H9 (cell line): ENCODE measurements at regions not wholly inside any gene's neighbourhood (a gene's known extent, or its start where the extent isn't known, plus 50 kb on each side); places are given as distances from the start of the nearest gene placed in this dataset.

ENCODE experiments used
- DNase-seq: peaks from one replicate; pipeline ENCODE4 v3.0.0-alpha.2; 2017
- H2AFZ ChIP-seq: one replicate; pipeline ENCODE4 v1.6.1; 2013; ENCODE audit warnings: mild to moderate bottlenecking, low read length, control low read depth, moderate library complexity
- H2AK5ac ChIP-seq: 2 replicates; pipeline ENCODE4 v1.6.1; 2013; ENCODE audit warnings: low read length, control low read depth, mixed read lengths; ENCODE audit not compliant: insufficient read length
- H2BK120ac ChIP-seq: one replicate; pipeline ENCODE4 v1.6.1; 2013; ENCODE audit warnings: low read depth, mild to moderate bottlenecking, low read length, control low read depth, inconsistent platforms; ENCODE audit not compliant: poor library complexity, severe bottlenecking
- H2BK12ac ChIP-seq: 2 replicates; pipeline ENCODE4 v1.6.1; 2013; ENCODE audit warnings: low read length, control low read depth, mixed read lengths, low read depth; ENCODE audit not compliant: insufficient read length
- H2BK15ac ChIP-seq: 2 replicates; pipeline ENCODE4 v1.6.1; 2013; ENCODE audit warnings: low read depth, low read length, control low read depth
- H2BK20ac ChIP-seq: one replicate; pipeline ENCODE4 v1.6.1; 2013; ENCODE audit warnings: low read depth, mild to moderate bottlenecking, low read length, control low read depth, inconsistent platforms; ENCODE audit not compliant: poor library complexity, severe bottlenecking
- H2BK5ac ChIP-seq: 2 replicates; pipeline ENCODE4 v1.6.1; 2013; ENCODE audit warnings: low read length, control low read depth, mixed read lengths; ENCODE audit not compliant: insufficient read length
- H3K14ac ChIP-seq: 2 replicates; pipeline ENCODE4 v1.6.1; 2013; ENCODE audit warnings: low read length, control low read depth; ENCODE audit not compliant: insufficient read depth
- H3K18ac ChIP-seq: 2 replicates; pipeline ENCODE4 v1.6.1; 2013; ENCODE audit warnings: low read depth, mild to moderate bottlenecking, mixed read lengths, low read length, control low read depth; ENCODE audit not compliant: insufficient read length
- H3K23ac ChIP-seq: 2 replicates; pipeline ENCODE4 v1.6.1; 2013; ENCODE audit warnings: low read length, control low read depth, mixed read lengths, low read depth; ENCODE audit not compliant: insufficient read length
- H3K23me2 ChIP-seq: 2 replicates; pipeline ENCODE4 v1.6.1; 2013; ENCODE audit warnings: low read depth, mild to moderate bottlenecking, mixed read lengths, low read length, control low read depth; ENCODE audit not compliant: insufficient read length, poor library complexity, severe bottlenecking
- H3K27ac ChIP-seq: 2 replicates; pipeline ENCODE4 v1.5.1; 2013; ENCODE audit warnings: low read length, control low read depth, mixed read lengths, low read depth; ENCODE audit not compliant: insufficient read length
- H3K27me3 ChIP-seq: 2 replicates; pipeline ENCODE4 v1.6.1; 2013; ENCODE audit warnings: low read length, control low read depth, inconsistent platforms; ENCODE audit not compliant: insufficient read depth
- H3K4ac ChIP-seq: 2 replicates; pipeline ENCODE4 v1.6.1; 2013; ENCODE audit warnings: low read depth, mild to moderate bottlenecking, control low read depth, inconsistent platforms, low read length, moderate library complexity
- H3K4me1 ChIP-seq: 2 replicates; pipeline ENCODE4 v1.6.1; 2013; ENCODE audit warnings: low read length, control low read depth, inconsistent platforms; ENCODE audit not compliant: insufficient read depth
- H3K4me2 ChIP-seq: 2 replicates; pipeline ENCODE4 v1.6.1; 2013; ENCODE audit warnings: low read length, control low read depth, mixed read lengths; ENCODE audit not compliant: insufficient read length, insufficient read depth
- H3K56ac ChIP-seq: 2 replicates; pipeline ENCODE4 v1.6.1; 2013; ENCODE audit warnings: low read depth, mild to moderate bottlenecking, mixed read lengths, low read length, control low read depth; ENCODE audit not compliant: insufficient read length
- H3K79me1 ChIP-seq: 2 replicates; pipeline ENCODE4 v1.6.1; 2013; ENCODE audit warnings: low read depth, mild to moderate bottlenecking, moderate library complexity, low read length, control low read depth, inconsistent platforms; ENCODE audit not compliant: insufficient read depth, poor library complexity, severe bottlenecking
- H3K79me2 ChIP-seq: 2 replicates; pipeline ENCODE4 v1.6.1; 2013; ENCODE audit warnings: low read length, control low read depth, inconsistent platforms; ENCODE audit not compliant: insufficient read depth
- H3K9ac ChIP-seq: 2 replicates; pipeline ENCODE4 v1.6.1; 2013; ENCODE audit warnings: low read length, control low read depth, mixed read lengths; ENCODE audit not compliant: insufficient read length; ENCODE audit errors: extremely low read depth
- H3K9me3 ChIP-seq: one replicate; pipeline ENCODE4 v1.6.1; 2013; ENCODE audit warnings: low read depth, low read length, inconsistent platforms; ENCODE audit not compliant: control insufficient read depth
- H3T11ph ChIP-seq: one replicate; pipeline ENCODE4 v1.6.1; 2013; ENCODE audit warnings: mild to moderate bottlenecking, low read length, control low read depth, inconsistent platforms
- H4K20me1 ChIP-seq: one replicate; pipeline ENCODE4 v1.6.1; 2013; ENCODE audit not compliant: control insufficient read depth, insufficient read length, insufficient read depth
- H4K5ac ChIP-seq: 2 replicates; pipeline ENCODE4 v1.6.1; 2013; ENCODE audit warnings: low read depth, mild to moderate bottlenecking, mixed read lengths, low read length, control low read depth; ENCODE audit not compliant: insufficient read length
- H4K8ac ChIP-seq: replicated peaks from 2 replicates; pipeline ENCODE4 v1.6.1; 2013; ENCODE audit warnings: low read length, control low read depth, mixed read lengths, low read depth; ENCODE audit not compliant: insufficient read length
- H4K91ac ChIP-seq: 2 replicates; pipeline ENCODE4 v1.6.1; 2013; ENCODE audit warnings: low read depth, mild to moderate bottlenecking, moderate library complexity, mixed read lengths, low read length, control low read depth; ENCODE audit not compliant: insufficient read length
- H3K27ac Mint-ChIP-seq, 3 experiments: 2 replicates in 2 of 3; 3 replicates in 1 of 3; pipeline ENCODE4 v1.8.0; 2020 to 2021; ENCODE audit warnings: mixed read lengths in 3 of 3, mild to moderate bottlenecking in 1 of 3, moderate library complexity in 1 of 3
- H3K27me3 Mint-ChIP-seq: 2 replicates; pipeline ENCODE4 v1.8.0; 2021; ENCODE audit warnings: low read depth, mild to moderate bottlenecking, moderate library complexity, mixed read lengths
- H3K36me3 Mint-ChIP-seq, 3 experiments: 2 replicates in 2 of 3; 3 replicates in 1 of 3; pipeline ENCODE4 v1.8.0; 2020 to 2021; ENCODE audit warnings: low read depth in 3 of 3, mixed read lengths in 3 of 3; ENCODE audit not compliant: insufficient read depth in 1 of 3
- H3K4me1 Mint-ChIP-seq, 2 experiments: 2 replicates each; pipeline ENCODE4 v1.8.0; 2020; ENCODE audit warnings: mixed read lengths in 2 of 2
- H3K4me3 Mint-ChIP-seq, 2 experiments: 2 replicates in 1 of 2; 3 replicates in 1 of 2; pipeline ENCODE4 v1.8.0; 2020 to 2021; ENCODE audit warnings: mild to moderate bottlenecking in 2 of 2, mixed read lengths in 2 of 2, moderate library complexity in 1 of 2
- H3K9me3 Mint-ChIP-seq, 2 experiments: 2 replicates in 1 of 2; 3 replicates in 1 of 2; pipeline ENCODE4 v1.8.0; 2020; ENCODE audit warnings: mild to moderate bottlenecking in 2 of 2, mixed read lengths in 2 of 2, moderate library complexity in 1 of 2
- WGBS: extraction: QIAGEN DNeasy Blood & Tissue Kit; methylation state at CpG from one replicate; pipeline ENCODE4 v1.1.7; 2013; ENCODE audit warnings: missing lambda C conversion rate, low lambda C conversion rate, mixed read lengths; ENCODE audit not compliant: insufficient read length; ENCODE audit errors: extremely low coverage; 5-methylcytosine and 5-hydroxymethylcytosine counted together
- TF ChIP-seq, protein P1 (sequence below): fragments of 200-600 bp; sonication (generic); conservative IDR thresholded peaks from 3 replicates; pipeline ENCODE4 v1.8.0; 2021; ENCODE audit warnings: antibody characterized with exemption, mild to moderate bottlenecking

DNA sequence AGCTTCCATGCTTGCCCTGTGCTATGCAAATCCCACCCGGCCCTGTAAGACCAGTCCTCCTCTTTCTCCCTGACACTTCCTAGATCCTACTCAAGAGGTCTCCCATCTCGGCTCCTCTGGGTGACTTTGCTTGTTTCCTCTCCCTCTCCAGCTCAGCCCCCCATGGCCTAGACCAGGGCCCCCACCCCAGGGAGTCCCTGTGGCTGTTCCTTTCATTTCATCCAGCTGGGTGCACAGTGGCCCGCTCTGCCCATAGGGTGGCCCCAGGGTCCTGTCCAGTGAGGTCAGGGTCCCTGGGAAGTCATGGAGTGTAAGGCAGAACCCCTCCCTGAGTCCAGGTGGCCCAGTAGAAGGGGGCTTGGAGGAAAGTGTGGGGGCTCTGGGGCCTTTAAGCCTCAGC, 52.3 kb upstream of the NKX1-1 start:
- Histone ChIP-seq H3K79me2 (no peaks in the 10 kb centered on the region), H3K18ac (no peak overlapping the region), H3K79me1 (no peaks in the 10 kb centered on the region), H4K20me1 (no peaks in the 10 kb centered on the region), H3K27ac (no peak overlapping the region), H4K91ac (no peak overlapping the region), H3K14ac (no peak overlapping the region; the same call in 1 of the 2 replicates), H4K8ac (no peak overlapping the region), H3K9me3 (peaks cover 7% of the 10 kb centered on the region), H2AK5ac (no peak overlapping the region), H2BK12ac (no peak overlapping the region), H2BK15ac (no peak overlapping the region), H4K5ac (no peak overlapping the region), H3K4me2 (no peak overlapping the region), H2AFZ (no peak overlapping the region), H3K23me2 (no peaks in the 10 kb centered on the region), H3K23ac (no peak overlapping the region), H3K9ac (no peak overlapping the region), H3K4me1 (no peaks in the 10 kb centered on the region; the same call in 1 of the 2 replicates), H3K27me3 (peaks cover 2% of the 10 kb centered on the region; the same call in 1 of the 2 replicates), H2BK5ac (no peak overlapping the region), H3K4ac (no peak overlapping the region), H2BK120ac (no peak overlapping the region), H2BK20ac (no peak overlapping the region), H3T11ph (no peak overlapping the region), H3K56ac (no peak overlapping the region)
- H3K4me3 Mint-ChIP-seq = no peak overlapping the region; a peak in 1 of 5 replicates
- peaks cover 24 to 26% of the 10 kb centered on the region in 2 experiments for H3K4me1 Mint-ChIP-seq
- DNase-seq = no peak
- TF ChIP-seq, protein P1, sequence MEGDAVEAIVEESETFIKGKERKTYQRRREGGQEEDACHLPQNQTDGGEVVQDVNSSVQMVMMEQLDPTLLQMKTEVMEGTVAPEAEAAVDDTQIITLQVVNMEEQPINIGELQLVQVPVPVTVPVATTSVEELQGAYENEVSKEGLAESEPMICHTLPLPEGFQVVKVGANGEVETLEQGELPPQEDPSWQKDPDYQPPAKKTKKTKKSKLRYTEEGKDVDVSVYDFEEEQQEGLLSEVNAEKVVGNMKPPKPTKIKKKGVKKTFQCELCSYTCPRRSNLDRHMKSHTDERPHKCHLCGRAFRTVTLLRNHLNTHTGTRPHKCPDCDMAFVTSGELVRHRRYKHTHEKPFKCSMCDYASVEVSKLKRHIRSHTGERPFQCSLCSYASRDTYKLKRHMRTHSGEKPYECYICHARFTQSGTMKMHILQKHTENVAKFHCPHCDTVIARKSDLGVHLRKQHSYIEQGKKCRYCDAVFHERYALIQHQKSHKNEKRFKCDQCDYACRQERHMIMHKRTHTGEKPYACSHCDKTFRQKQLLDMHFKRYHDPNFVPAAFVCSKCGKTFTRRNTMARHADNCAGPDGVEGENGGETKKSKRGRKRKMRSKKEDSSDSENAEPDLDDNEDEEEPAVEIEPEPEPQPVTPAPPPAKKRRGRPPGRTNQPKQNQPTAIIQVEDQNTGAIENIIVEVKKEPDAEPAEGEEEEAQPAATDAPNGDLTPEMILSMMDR = no peak
- H3K27me3 Mint-ChIP-seq = peaks cover 41% of the 10 kb centered on the region
- H3K36me3 Mint-ChIP-seq = peaks cover 0 to 7% (median 0%) of the 10 kb centered on the region in 3 experiments; a peak in 4 of 7 replicates
- no CpG with 5 or more reads among the region's 3 CpGs for WGBS
- H3K27ac Mint-ChIP-seq = no peak overlapping the region; a peak in 1 of 7 replicates
- H3K9me3 Mint-ChIP-seq = peaks cover 8 to 28% of the 10 kb centered on the region in 2 experiments
